ENCODE measurements at regions not wholly inside any gene's neighbourhood (a gene's known extent, or its start where the extent isn't known, plus 50 kb on each side); places are given as distances from the start of the nearest gene placed in this dataset.
"Not testable (repeated sequence)": the region's sequence is repeated elsewhere in the genome, so short reads cannot be mapped to it uniquely, and the experiment has no call there.

GRCh38 chr6:133787122-133787521 is 101.8 kb upstream of the TCF21 start:
- CTCF ChIA-PET, result no interaction called here
- intact Hi-C loops (cut with micrococcal nuclease; ENCODE audit: unreplicated experiment), result no loop called here
- Mint-ChIP-seq H3K36me3 (ENCODE audit: insufficient read depth, unreplicated experiment) (no peaks in the 10 kb centered on the region), H3K27me3 (ENCODE audit: unreplicated experiment) (no peaks in the 10 kb centered on the region), H3K27ac (ENCODE audit: unreplicated experiment) (no peak overlapping the region), H3K9me3 (ENCODE audit: low read depth, unreplicated experiment) (no peaks in the 10 kb centered on the region), H3K4me3 (ENCODE audit: low read depth, unreplicated experiment) (no peak overlapping the region), H3K4me1 (ENCODE audit: low read depth, unreplicated experiment) (no peaks in the 10 kb centered on the region)
- TF ChIP-seq CTCF (IDR thresholded peaks at IDR 0.05; ENCODE audit: unreplicated experiment), result no peak
- no peak for DNase-seq
- BruUV-seq (replicated peaks), result no TSS peak

GRCh38 chr6:133787859-133788505 is 100.9 kb upstream of the TCF21 start:
- no TSS peak for BruUV-seq (replicated peaks)
- H3K36me3 Mint-ChIP-seq (ENCODE audit: insufficient read depth, unreplicated experiment), result no peaks in the 10 kb centered on the region
- peaks cover under 1% of the 10 kb centered on the region for H3K9me3 Mint-ChIP-seq (ENCODE audit: low read depth, unreplicated experiment)
- no peak for TF ChIP-seq CTCF (IDR thresholded peaks at IDR 0.05; ENCODE audit: unreplicated experiment)
- CTCF ChIA-PET, result no interaction called here
- no peak overlapping the region for H3K27ac Mint-ChIP-seq (ENCODE audit: unreplicated experiment)
- no peaks in the 10 kb centered on the region for H3K27me3 Mint-ChIP-seq (ENCODE audit: unreplicated experiment)
- no peak overlapping the region for H3K4me3 Mint-ChIP-seq (ENCODE audit: low read depth, unreplicated experiment)
- H3K4me1 Mint-ChIP-seq (ENCODE audit: low read depth, unreplicated experiment), result no peaks in the 10 kb centered on the region
- DNase-seq, result no peak
- intact Hi-C loops (cut with micrococcal nuclease; ENCODE audit: unreplicated experiment), result no loop called here

GRCh38 chr6:133788556-133788955 is 100.4 kb upstream of the TCF21 start:
- no peak for DNase-seq
- no peaks in the 10 kb centered on the region for H3K27me3 Mint-ChIP-seq (ENCODE audit: unreplicated experiment)
- H3K36me3 Mint-ChIP-seq (ENCODE audit: insufficient read depth, unreplicated experiment), result no peaks in the 10 kb centered on the region
- BruUV-seq (replicated peaks), result no TSS peak
- no peak for TF ChIP-seq CTCF (IDR thresholded peaks at IDR 0.05; ENCODE audit: unreplicated experiment)
- intact Hi-C loops (cut with micrococcal nuclease; ENCODE audit: unreplicated experiment), result no loop called here
- CTCF ChIA-PET, result no interaction called here
- H3K4me1 Mint-ChIP-seq (ENCODE audit: low read depth, unreplicated experiment), result no peaks in the 10 kb centered on the region
- no peak overlapping the region for H3K27ac Mint-ChIP-seq (ENCODE audit: unreplicated experiment)
- peaks cover 3% of the 10 kb centered on the region for H3K9me3 Mint-ChIP-seq (ENCODE audit: low read depth, unreplicated experiment)
- no peak overlapping the region for H3K4me3 Mint-ChIP-seq (ENCODE audit: low read depth, unreplicated experiment)

GRCh38 chr6:133789449-133789848 is 99.5 kb upstream of the TCF21 start:
- H3K27me3 Mint-ChIP-seq (ENCODE audit: unreplicated experiment); CTCF ChIA-PET; H3K4me3 Mint-ChIP-seq (ENCODE audit: low read depth, unreplicated experiment); DNase-seq; H3K4me1 Mint-ChIP-seq (ENCODE audit: low read depth, unreplicated experiment); H3K9me3 Mint-ChIP-seq (ENCODE audit: low read depth, unreplicated experiment); H3K36me3 Mint-ChIP-seq (ENCODE audit: insufficient read depth, unreplicated experiment); BruUV-seq (replicated peaks); intact Hi-C loops (cut with micrococcal nuclease; ENCODE audit: unreplicated experiment); H3K27ac Mint-ChIP-seq (ENCODE audit: unreplicated experiment): not testable (repeated sequence)

GRCh38 chr6:133790756-133791155 is 98.2 kb upstream of the TCF21 start:
- intact Hi-C loops (cut with micrococcal nuclease; ENCODE audit: unreplicated experiment); H3K4me3 Mint-ChIP-seq (ENCODE audit: low read depth, unreplicated experiment); BruUV-seq (replicated peaks); H3K9me3 Mint-ChIP-seq (ENCODE audit: low read depth, unreplicated experiment); CTCF ChIA-PET; DNase-seq; H3K27ac Mint-ChIP-seq (ENCODE audit: unreplicated experiment); H3K36me3 Mint-ChIP-seq (ENCODE audit: insufficient read depth, unreplicated experiment); H3K27me3 Mint-ChIP-seq (ENCODE audit: unreplicated experiment); H3K4me1 Mint-ChIP-seq (ENCODE audit: low read depth, unreplicated experiment): not testable (repeated sequence)

GRCh38 chr6:133795051-133795450 is 93.9 kb upstream of the TCF21 start:
- H3K36me3 Mint-ChIP-seq (ENCODE audit: insufficient read depth, unreplicated experiment); H3K4me1 Mint-ChIP-seq (ENCODE audit: low read depth, unreplicated experiment); CTCF ChIA-PET; H3K4me3 Mint-ChIP-seq (ENCODE audit: low read depth, unreplicated experiment); intact Hi-C loops (cut with micrococcal nuclease; ENCODE audit: unreplicated experiment); BruUV-seq (replicated peaks); H3K9me3 Mint-ChIP-seq (ENCODE audit: low read depth, unreplicated experiment); H3K27me3 Mint-ChIP-seq (ENCODE audit: unreplicated experiment); H3K27ac Mint-ChIP-seq (ENCODE audit: unreplicated experiment); DNase-seq: not testable (repeated sequence)

All from Calu3 (cell line).